ENCODE measurements at regions not wholly inside any gene's neighbourhood (a gene's known extent, or its start where the extent isn't known, plus 50 kb on each side); places are given as distances from the start of the nearest gene placed in this dataset.

DNA sequence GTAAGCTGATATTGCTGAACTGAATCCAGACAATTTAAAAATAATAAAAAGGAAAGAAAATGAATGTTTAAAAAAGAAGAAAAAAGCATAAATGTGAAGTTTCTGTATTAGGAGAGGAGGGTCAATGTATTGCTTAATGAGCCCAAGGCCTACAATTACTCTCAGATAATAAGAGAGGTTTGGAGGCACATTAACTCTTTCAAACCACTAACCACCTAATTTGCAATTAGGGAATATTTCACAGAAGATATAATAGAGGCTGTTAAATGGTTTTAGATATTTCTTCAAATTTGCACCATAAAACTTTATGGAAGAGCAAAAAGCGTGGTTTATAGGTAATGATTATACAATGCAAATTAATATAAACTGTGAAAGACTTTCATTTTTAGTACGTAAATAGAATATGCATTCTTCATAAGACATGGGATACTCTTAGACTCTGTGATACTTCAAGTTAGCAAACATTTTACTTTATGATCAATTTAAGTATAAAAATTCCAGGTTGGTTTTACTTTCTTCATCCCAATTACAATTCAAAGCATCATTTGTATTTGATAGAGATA lies 364.2 kb upstream of the GALNTL6 start:
- no peak overlapping the region for H3K27ac ChIP-seq
- TF ChIP-seq, protein P1, sequence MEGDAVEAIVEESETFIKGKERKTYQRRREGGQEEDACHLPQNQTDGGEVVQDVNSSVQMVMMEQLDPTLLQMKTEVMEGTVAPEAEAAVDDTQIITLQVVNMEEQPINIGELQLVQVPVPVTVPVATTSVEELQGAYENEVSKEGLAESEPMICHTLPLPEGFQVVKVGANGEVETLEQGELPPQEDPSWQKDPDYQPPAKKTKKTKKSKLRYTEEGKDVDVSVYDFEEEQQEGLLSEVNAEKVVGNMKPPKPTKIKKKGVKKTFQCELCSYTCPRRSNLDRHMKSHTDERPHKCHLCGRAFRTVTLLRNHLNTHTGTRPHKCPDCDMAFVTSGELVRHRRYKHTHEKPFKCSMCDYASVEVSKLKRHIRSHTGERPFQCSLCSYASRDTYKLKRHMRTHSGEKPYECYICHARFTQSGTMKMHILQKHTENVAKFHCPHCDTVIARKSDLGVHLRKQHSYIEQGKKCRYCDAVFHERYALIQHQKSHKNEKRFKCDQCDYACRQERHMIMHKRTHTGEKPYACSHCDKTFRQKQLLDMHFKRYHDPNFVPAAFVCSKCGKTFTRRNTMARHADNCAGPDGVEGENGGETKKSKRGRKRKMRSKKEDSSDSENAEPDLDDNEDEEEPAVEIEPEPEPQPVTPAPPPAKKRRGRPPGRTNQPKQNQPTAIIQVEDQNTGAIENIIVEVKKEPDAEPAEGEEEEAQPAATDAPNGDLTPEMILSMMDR (conservative IDR thresholded peaks at IDR 0.05): no peak

DNA sequence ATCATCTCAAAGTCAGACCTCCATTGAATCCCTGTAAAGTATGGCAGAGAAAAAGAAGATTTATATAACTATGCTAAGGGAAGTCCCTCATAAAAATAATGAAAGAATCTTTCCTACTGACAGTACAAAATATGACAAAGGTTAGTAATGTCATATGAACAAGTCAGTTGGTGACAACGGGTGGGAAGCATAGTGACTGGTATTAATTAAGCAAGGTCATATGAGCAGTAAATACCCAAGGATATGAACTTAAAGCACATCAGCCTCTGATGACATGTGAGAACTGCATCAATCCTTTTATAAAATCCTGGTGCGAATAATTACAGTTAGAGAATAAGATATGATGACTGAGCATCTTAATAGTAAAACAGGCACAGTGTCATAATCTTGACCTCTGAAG lies 364.8 kb upstream of the GALNTL6 start:
- no peak overlapping the region for H3K27ac ChIP-seq
- TF ChIP-seq, protein P1 (conservative IDR thresholded peaks at IDR 0.05): no peak

- TF ChIP-seq, protein P1 (conservative IDR thresholded peaks at IDR 0.05): no peak
- no peak overlapping the region for H3K27ac ChIP-seq
Observed at GRCh38 chr4:171441300-171441941, 371.8 kb upstream of the GALNTL6 start.

- TF ChIP-seq, protein P1 (conservative IDR thresholded peaks at IDR 0.05): no peak
- H3K27ac ChIP-seq: no peak overlapping the region
Observed at GRCh38 chr4:171433674-171434073, 379.5 kb upstream of the GALNTL6 start.

- TF ChIP-seq, protein P1 (conservative IDR thresholded peaks at IDR 0.05): no peak
- H3K27ac ChIP-seq: no peak overlapping the region
Observed at GRCh38 chr4:171432536-171432935, 380.7 kb upstream of the GALNTL6 start.

DNA sequence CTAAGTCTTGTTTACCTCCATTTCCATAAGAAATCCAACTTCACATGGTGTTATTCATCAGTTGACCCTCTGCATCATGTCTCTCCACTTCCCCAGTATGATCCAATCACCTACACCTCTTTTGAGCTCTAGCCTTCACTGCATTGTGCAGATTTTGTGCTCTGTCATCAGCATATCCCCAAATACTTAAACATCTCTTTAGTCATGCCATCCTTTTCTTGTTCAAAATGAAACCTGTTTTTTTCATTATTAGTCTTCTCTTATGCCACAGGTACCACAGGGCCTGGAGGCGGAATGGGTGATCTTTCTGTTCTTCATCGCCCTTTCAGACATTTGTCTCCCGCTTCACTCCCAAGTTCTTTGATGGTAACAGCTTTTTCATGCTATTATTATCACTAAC lies 382.7 kb upstream of the GALNTL6 start:
- no peak overlapping the region for H3K27ac ChIP-seq
- TF ChIP-seq, protein P1 (conservative IDR thresholded peaks at IDR 0.05): no peak

DNA sequence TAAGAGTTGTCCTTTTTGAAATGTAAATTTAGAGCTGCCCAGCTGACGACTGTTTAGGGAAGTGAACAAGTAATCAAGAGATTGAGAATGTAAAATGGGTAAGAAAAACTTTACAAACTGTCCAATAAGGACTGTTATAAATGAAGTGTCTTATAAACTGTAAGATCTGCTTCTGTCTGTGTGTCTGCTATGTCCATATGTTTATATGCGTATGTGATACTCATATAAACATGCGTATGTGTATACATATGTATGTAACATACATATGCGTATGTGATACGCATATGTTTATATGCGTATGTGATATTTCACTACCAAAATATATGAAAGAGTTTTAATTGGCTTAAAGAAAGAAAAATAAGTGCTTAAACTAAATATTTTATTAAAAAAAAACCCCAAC lies 416.0 kb upstream of the GALNTL6 start:
- no peak overlapping the region for H3K27ac ChIP-seq
- TF ChIP-seq, protein P1 (conservative IDR thresholded peaks at IDR 0.05): no peak
